Kidney epithelial cell (primary cell): ENCODE measurements at regions not wholly inside any gene's neighbourhood (a gene's known extent, or its start where the extent isn't known, plus 50 kb on each side); places are given as distances from the start of the nearest gene placed in this dataset.

Experiments
- DNase-seq: peaks from one replicate; pipeline ENCODE4 v3.0.0-alpha.2; 2010; ENCODE audit warnings: low read depth
- H3K27me3 ChIP-seq: 2 replicates; pipeline ENCODE4 v1.6.0; 2011; ENCODE audit warnings: low read length; ENCODE audit not compliant: control insufficient read depth, insufficient read depth
- H3K36me3 ChIP-seq: 2 replicates; pipeline ENCODE4 v1.5.1; 2011; ENCODE audit warnings: low read length; ENCODE audit not compliant: control insufficient read depth, insufficient read depth
- H3K4me3 ChIP-seq: 2 replicates; pipeline ENCODE4 v1.5.1; 2011; ENCODE audit warnings: low read depth, mild to moderate bottlenecking, control low read depth, low read length
- TF ChIP-seq, protein P1 (sequence below): IDR thresholded peaks from 2 replicates; pipeline ENCODE4 v1.5.1; 2011; ENCODE audit warnings: mild to moderate bottlenecking, moderate library complexity, low read length, control low read depth, inconsistent platforms; ENCODE audit not compliant: insufficient read depth, poor library complexity, severe bottlenecking

DNA sequence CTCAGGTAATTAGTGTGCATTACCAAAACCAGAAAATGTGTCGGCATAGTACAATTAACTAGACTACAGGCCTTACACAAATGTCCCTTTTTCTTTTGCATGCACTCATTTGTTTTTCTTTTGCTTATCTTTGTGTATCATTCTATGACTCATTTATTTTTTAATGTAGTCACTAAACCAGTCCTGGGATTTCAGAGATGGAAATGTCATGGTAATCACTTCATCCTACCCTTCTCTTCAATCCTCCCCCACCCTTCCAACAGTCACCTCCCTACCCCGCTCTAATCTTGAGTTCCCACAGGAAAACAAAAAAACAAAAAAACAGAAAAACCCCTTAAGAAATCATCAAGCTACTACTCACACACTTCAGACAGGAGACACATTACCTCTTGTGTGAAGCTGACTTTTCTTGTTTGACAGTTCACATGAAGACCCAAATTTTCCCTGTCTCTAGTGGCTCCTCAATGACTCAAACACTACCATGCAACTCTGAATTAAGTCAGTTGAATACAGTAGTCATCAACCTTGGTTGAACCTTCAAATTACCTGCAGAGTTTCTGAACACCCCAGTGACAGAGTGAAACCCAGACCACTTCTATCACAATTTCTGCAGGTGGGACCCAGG, 242.4 kb upstream of the SALL1 start:
- DNase-seq: no peak
- TF ChIP-seq, protein P1, sequence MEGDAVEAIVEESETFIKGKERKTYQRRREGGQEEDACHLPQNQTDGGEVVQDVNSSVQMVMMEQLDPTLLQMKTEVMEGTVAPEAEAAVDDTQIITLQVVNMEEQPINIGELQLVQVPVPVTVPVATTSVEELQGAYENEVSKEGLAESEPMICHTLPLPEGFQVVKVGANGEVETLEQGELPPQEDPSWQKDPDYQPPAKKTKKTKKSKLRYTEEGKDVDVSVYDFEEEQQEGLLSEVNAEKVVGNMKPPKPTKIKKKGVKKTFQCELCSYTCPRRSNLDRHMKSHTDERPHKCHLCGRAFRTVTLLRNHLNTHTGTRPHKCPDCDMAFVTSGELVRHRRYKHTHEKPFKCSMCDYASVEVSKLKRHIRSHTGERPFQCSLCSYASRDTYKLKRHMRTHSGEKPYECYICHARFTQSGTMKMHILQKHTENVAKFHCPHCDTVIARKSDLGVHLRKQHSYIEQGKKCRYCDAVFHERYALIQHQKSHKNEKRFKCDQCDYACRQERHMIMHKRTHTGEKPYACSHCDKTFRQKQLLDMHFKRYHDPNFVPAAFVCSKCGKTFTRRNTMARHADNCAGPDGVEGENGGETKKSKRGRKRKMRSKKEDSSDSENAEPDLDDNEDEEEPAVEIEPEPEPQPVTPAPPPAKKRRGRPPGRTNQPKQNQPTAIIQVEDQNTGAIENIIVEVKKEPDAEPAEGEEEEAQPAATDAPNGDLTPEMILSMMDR: no peak
- H3K4me3 ChIP-seq: no peak overlapping the region
- H3K27me3 ChIP-seq: no peaks in the 10 kb centered on the region
- H3K36me3 ChIP-seq: no peaks in the 10 kb centered on the region

DNA sequence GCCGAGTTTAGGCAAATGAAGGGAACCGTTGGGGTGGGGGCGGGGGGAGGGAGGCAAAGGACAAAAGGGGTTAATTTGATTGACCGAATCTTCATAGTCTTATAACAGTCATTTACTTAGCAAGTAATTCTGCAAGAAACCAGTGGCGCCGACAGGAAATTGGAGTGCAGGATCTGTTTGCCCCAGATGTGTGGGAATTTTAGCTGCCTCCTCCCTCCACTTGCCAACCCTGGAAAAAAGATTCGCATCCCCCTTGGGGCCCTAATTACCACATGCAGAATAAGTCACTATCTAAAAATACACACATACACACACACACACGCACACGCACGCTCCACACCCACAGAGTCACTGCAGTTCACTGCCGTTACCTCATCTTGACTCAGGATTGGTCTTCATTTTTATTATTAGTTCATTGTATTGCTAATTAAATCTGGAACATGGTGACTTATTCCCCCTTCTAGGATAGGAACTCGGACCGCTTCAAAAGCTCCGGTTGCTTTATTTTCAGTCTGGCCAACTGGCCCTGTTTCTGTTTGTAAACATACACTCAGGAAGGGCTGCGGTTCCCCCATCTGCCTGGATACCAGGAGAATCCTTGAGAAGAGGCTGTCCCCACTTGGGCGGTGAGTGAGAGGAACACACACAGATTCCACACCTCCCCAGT, 241.6 kb upstream of the SALL1 start:
- TF ChIP-seq, protein P1: no peak
- H3K4me3 ChIP-seq: no peak overlapping the region
- no peaks in the 10 kb centered on the region for H3K36me3 ChIP-seq
- H3K27me3 ChIP-seq: no peaks in the 10 kb centered on the region
- DNase-seq: no peak

DNA sequence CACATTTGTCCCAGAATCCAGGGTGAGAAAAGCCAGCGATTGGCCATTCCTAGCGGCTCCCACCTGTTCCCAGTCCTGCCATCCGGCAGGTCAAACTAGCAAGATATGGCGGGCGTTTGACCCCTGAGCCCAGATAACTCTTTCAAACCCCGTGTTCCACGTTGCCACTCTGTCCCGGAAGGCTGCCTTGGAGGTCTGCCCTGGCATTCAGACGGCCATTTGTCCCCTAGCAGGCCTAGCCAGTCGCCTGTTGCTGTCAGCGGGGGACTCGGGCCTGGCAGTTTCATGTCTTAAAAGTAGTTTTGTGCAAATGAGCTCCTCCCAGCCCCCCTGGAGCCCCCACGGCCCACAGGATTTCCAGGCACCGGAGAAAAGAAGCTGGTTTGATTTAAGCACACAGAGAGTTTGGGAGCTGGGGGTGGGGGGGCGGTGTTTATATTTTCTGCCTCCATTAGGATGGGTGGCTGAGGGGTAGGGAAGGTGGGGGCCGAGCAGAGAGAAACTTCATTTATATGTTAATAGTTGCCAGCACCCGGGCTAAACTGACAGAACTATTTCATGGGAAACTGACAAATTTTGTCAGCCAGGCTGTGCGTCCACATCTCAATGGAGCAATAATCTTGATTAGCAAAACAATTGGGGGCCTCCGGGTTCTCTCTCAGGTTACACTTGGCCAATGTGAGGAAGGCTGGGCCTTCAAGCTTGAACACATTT, 240.9 kb upstream of the SALL1 start:
- Histone ChIP-seq H3K4me3 (no peak overlapping the region), H3K27me3 (no peaks in the 10 kb centered on the region), H3K36me3 (no peaks in the 10 kb centered on the region)
- TF ChIP-seq, protein P1: no peak
- no peak for DNase-seq

DNA sequence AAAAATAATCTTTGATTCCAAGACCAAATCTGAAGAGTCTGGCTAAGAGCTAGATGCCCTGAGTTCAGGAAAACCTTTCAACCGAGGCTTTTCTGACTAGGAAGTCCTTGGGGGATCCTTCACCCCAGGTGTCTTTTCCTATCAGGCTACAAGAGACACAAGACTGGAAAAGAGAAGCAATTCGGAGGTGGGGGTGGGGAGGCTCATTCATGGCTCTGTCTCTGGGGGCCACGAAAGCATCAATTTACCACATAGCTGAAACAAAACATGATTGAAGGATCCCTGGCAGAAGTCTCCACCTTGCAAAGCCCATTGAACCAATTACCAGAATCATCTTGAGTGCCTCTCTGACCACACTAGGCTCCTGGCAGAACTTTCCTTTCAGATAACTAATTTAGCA, 239.8 kb upstream of the SALL1 start:
- no peak for DNase-seq
- Histone ChIP-seq H3K4me3 (no peak overlapping the region), H3K36me3 (no peaks in the 10 kb centered on the region), H3K27me3 (no peaks in the 10 kb centered on the region)
- TF ChIP-seq, protein P1: no peak

DNA sequence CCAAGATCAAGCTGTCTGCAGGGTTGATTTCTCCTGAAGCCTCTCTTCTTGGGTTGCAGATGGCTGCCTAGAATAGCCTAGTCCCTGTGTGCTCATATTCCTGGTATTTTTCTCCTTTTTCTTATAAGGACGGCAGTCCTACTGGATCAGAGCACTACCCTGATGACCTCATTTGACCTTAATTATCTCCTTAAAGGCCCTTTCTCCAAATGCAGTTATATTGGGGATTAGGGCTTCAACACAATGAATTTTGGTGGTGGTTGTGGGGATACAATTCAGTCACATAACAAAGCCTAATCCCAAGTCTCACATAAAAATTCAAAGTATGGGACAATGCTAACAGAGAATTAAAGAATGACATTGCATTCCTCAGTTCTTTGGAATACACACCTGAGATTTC, 238.8 kb upstream of the SALL1 start:
- no peaks in the 10 kb centered on the region for H3K27me3 ChIP-seq
- H3K36me3 ChIP-seq: no peaks in the 10 kb centered on the region
- no peak for DNase-seq
- no peak overlapping the region for H3K4me3 ChIP-seq
- TF ChIP-seq, protein P1: no peak
